ENCODE measurements at regions not wholly inside any gene's neighbourhood (a gene's known extent, or its start where the extent isn't known, plus 50 kb on each side); places are given as distances from the start of the nearest gene placed in this dataset.

DNA sequence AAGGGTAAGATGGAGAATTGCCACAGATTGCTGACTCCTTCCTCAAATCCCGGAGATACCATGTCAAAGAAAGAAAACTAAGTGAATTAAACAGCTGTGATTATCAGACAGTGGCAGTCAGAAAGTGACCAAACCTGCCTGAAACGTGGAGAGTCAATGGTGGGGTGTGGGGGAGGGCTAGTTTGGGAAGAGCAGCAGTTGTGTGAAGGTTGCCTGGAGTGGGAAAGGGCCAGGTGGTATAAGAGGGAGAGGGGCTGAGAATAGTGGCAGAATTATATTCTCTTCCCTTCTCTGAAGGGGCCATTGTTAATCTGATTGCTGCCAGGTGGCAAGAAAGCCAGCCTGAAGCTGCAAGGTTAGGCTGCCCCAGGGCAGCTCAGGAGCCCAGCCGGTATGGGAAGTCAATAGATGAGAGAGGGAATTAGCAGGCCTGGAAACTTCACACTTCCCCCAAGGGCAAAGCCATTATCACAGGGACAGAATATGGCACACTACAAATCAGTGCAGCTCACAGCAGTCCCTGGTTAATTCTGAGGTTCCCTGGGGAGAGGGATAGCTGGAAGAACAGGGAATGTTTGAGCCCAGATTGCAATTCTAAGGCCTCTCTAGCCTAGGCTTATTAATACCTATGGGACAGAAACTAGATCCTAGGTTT lies 83.9 kb upstream of the ITGB1 start:
- TF ChIP-seq FOXK2 (IDR thresholded peaks at IDR 0.05): no peak
- no peak for TF ChIP-seq SP1 (IDR thresholded peaks at IDR 0.05)
- no peak for TF ChIP-seq FOXA1 (IDR thresholded peaks at IDR 0.05)
- no peak for TF ChIP-seq TARDBP (IDR thresholded peaks at IDR 0.05)
- TF ChIP-seq ZNF384 (IDR thresholded peaks at IDR 0.05): no peak
- no peak for TF ChIP-seq SUZ12 (IDR thresholded peaks at IDR 0.05)
- no peak for TF ChIP-seq ELF4 (IDR thresholded peaks at IDR 0.05)
- no peak for TF ChIP-seq LEF1 (IDR thresholded peaks at IDR 0.05; ENCODE audit: borderline replicate concordance)
- TF ChIP-seq BHLHE40 (IDR thresholded peaks at IDR 0.05; ENCODE audit: borderline replicate concordance): no peak
- no peak for TF ChIP-seq L3MBTL2 (conservative IDR thresholded peaks at IDR 0.05)
- TF ChIP-seq CTBP1 (IDR thresholded peaks at IDR 0.05; ENCODE audit: borderline replicate concordance): no peak
- no peak for TF ChIP-seq HDGF (IDR thresholded peaks at IDR 0.05; ENCODE audit: borderline replicate concordance)
